Ishikawa (cell line): ENCODE measurements at regions not wholly inside any gene's neighbourhood (a gene's known extent, or its start where the extent isn't known, plus 50 kb on each side); places are given as distances from the start of the nearest gene placed in this dataset.

Experiments
- CEBPB ChIP-seq: IDR thresholded peaks from 2 replicates; pipeline ENCODE4 v1.6.1; 2012
- CREB1 ChIP-seq: IDR thresholded peaks from 2 replicates; pipeline ENCODE4 v1.6.1; 2012; ENCODE audit warnings: low read depth
- EGR1 ChIP-seq: IDR thresholded peaks from 2 replicates; pipeline ENCODE4 v1.6.1; 2012
- EP300 ChIP-seq: IDR thresholded peaks from 2 replicates; pipeline ENCODE4 v1.6.1; 2012; ENCODE audit warnings: borderline replicate concordance
- NFIC ChIP-seq: IDR thresholded peaks from 2 replicates; pipeline ENCODE4 v1.6.1; 2012
- YY1 ChIP-seq: IDR thresholded peaks from 2 replicates; pipeline ENCODE4 v1.6.1; 2012; ENCODE audit warnings: low read depth
- TF ChIP-seq, protein P1 (sequence below): IDR thresholded peaks from 2 replicates; pipeline ENCODE4 v1.6.1; 2012; ENCODE audit warnings: low read depth, mild to moderate bottlenecking
- TF ChIP-seq, protein P2 (sequence below): IDR thresholded peaks from 2 replicates; pipeline ENCODE4 v1.6.1; 2012

DNA sequence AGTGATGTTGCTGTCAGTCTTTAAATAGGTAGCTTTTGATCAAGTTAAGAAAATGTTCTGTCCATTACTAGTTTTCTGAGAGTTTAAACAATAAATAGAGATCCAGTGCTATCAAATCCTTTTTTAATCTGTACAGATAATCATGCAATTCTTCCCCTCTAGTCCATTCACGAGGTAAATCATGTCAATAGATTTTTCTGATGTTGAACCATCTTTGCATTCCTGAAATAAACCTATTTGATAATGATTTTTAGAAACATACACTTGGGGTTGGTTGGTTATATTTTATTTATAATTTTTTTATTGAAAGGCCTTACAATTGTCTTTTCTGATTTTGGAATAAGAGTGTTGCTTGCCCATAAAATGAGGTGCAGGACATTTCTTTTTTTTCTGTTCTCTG, 95.0 kb downstream of the FAM53A start:
- TF ChIP-seq EP300 (no peak), CEBPB (no peak), YY1 (no peak), NFIC (no peak), EGR1 (no peak), CREB1 (no peak)
- TF ChIP-seq, protein P1, sequence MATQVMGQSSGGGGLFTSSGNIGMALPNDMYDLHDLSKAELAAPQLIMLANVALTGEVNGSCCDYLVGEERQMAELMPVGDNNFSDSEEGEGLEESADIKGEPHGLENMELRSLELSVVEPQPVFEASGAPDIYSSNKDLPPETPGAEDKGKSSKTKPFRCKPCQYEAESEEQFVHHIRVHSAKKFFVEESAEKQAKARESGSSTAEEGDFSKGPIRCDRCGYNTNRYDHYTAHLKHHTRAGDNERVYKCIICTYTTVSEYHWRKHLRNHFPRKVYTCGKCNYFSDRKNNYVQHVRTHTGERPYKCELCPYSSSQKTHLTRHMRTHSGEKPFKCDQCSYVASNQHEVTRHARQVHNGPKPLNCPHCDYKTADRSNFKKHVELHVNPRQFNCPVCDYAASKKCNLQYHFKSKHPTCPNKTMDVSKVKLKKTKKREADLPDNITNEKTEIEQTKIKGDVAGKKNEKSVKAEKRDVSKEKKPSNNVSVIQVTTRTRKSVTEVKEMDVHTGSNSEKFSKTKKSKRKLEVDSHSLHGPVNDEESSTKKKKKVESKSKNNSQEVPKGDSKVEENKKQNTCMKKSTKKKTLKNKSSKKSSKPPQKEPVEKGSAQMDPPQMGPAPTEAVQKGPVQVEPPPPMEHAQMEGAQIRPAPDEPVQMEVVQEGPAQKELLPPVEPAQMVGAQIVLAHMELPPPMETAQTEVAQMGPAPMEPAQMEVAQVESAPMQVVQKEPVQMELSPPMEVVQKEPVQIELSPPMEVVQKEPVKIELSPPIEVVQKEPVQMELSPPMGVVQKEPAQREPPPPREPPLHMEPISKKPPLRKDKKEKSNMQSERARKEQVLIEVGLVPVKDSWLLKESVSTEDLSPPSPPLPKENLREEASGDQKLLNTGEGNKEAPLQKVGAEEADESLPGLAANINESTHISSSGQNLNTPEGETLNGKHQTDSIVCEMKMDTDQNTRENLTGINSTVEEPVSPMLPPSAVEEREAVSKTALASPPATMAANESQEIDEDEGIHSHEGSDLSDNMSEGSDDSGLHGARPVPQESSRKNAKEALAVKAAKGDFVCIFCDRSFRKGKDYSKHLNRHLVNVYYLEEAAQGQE, result no peak
- TF ChIP-seq, protein P2, sequence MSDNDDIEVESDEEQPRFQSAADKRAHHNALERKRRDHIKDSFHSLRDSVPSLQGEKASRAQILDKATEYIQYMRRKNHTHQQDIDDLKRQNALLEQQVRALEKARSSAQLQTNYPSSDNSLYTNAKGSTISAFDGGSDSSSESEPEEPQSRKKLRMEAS, result no peak
